ENCODE measurements at regions not wholly inside any gene's neighbourhood (a gene's known extent, or its start where the extent isn't known, plus 50 kb on each side); places are given as distances from the start of the nearest gene placed in this dataset.

DNA sequence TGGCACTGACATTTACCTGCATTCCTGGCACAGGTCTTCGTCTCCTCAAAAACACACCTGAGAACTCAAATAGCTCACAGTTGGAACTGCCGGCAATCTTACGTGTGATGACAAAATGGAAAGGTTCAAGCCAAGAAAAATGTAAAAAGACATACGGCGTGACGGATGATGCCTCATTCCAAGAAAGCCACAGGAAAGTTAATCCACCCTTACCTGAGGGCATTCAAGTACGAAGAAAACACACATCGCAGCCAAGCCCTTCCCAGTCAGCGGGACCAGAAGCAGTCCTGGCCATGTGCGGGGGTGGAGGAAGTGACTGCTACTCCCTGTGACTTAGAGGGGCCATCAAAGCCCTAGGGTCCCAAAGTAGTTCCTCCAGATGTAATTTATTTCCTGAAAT, 986.3 kb upstream of the CELF4 start:
- 49 to 67% methylated on average over 10 of the region's 10 CpGs for WGBS, 2 donors
- no peaks in the 10 kb centered on the region for H3K9me3 ChIP-seq (ENCODE audit: control insufficient read depth in 2 of 2, insufficient read depth in 1 of 2, low read depth in 1 of 2, low read length in 1 of 2)
- no peaks in the 10 kb centered on the region for H3K36me3 ChIP-seq (ENCODE audit: control insufficient read depth in 2 of 2, insufficient read depth in 2 of 2, low read length in 1 of 2)
- H3K4me1 ChIP-seq (ENCODE audit: control insufficient read depth in 2 of 2, insufficient read depth in 2 of 2, low read length in 1 of 2): no peaks in the 10 kb centered on the region
- no peaks in the 10 kb centered on the region for H3K27me3 ChIP-seq (ENCODE audit: control insufficient read depth in 1 of 2, insufficient read depth in 2 of 2, low read length in 2 of 2)
- no peak overlapping the region for H3K27ac ChIP-seq (ENCODE audit: low read depth in 2 of 2, low read length in 1 of 2)
- H3K4me3 ChIP-seq (ENCODE audit: low read depth in 1 of 2, low read length in 2 of 2): no peak overlapping the region

DNA sequence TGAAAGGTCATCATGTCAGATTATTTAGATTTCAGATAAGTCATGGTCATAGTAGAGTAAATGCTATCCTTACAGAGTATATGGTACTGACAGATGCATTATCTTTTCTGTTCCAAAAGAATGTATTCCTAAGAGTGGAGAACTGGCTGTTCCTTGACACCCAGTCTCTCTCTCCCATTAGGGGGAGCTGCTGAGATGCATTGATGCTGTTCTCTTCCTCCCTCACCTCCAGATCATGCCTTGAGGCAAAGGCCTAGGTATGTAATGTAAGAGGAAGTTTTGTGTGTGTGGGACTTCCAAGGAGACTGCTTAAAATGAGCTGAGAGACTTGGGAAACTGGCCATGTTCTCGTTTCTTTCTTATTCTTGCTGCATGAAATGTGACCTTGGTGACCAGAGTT, 979.5 kb upstream of the CELF4 start:
- 49 to 59% methylated on average over 1 of the region's 1 CpG for WGBS, 2 donors
- Histone ChIP-seq H3K4me1 (ENCODE audit: control insufficient read depth in 2 of 2, insufficient read depth in 2 of 2, low read length in 1 of 2) (no peaks in the 10 kb centered on the region), H3K9me3 (ENCODE audit: control insufficient read depth in 2 of 2, insufficient read depth in 1 of 2, low read depth in 1 of 2, low read length in 1 of 2) (no peaks in the 10 kb centered on the region), H3K27ac (ENCODE audit: low read depth in 2 of 2, low read length in 1 of 2) (no peak overlapping the region), H3K4me3 (ENCODE audit: low read depth in 1 of 2, low read length in 2 of 2) (no peak overlapping the region), H3K27me3 (ENCODE audit: control insufficient read depth in 1 of 2, insufficient read depth in 2 of 2, low read length in 2 of 2) (no peaks in the 10 kb centered on the region), H3K36me3 (ENCODE audit: control insufficient read depth in 2 of 2, insufficient read depth in 2 of 2, low read length in 1 of 2) (no peaks in the 10 kb centered on the region)

DNA sequence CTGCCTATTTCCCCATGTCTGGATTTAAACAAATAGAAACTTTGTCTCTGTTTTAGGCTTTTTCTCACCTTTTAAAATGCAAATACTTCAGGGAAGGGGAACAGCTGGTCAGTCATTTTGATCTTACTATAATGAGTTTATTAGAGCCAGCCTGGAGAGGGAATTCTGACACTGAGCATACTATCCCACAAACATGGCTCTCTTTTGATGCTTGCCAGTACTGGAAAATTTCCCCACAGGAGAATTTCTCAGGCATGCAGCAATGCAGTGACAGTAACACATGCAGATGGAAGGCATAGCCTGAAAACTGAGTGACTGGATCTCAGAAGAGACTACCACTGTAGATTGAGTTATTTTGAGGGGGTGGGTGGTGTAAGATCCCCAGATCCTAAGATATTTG, 974.3 kb upstream of the CELF4 start:
- no peak overlapping the region for H3K4me3 ChIP-seq (ENCODE audit: low read depth in 1 of 2, low read length in 2 of 2)
- H3K36me3 ChIP-seq (ENCODE audit: control insufficient read depth in 2 of 2, insufficient read depth in 2 of 2, low read length in 1 of 2): no peaks in the 10 kb centered on the region
- no peaks in the 10 kb centered on the region for H3K27me3 ChIP-seq (ENCODE audit: control insufficient read depth in 1 of 2, insufficient read depth in 2 of 2, low read length in 2 of 2)
- no peak overlapping the region for H3K27ac ChIP-seq (ENCODE audit: low read depth in 2 of 2, low read length in 1 of 2)
- no peaks in the 10 kb centered on the region for H3K9me3 ChIP-seq (ENCODE audit: control insufficient read depth in 2 of 2, insufficient read depth in 1 of 2, low read depth in 1 of 2, low read length in 1 of 2)
- H3K4me1 ChIP-seq (ENCODE audit: control insufficient read depth in 2 of 2, insufficient read depth in 2 of 2, low read length in 1 of 2): no peaks in the 10 kb centered on the region

DNA sequence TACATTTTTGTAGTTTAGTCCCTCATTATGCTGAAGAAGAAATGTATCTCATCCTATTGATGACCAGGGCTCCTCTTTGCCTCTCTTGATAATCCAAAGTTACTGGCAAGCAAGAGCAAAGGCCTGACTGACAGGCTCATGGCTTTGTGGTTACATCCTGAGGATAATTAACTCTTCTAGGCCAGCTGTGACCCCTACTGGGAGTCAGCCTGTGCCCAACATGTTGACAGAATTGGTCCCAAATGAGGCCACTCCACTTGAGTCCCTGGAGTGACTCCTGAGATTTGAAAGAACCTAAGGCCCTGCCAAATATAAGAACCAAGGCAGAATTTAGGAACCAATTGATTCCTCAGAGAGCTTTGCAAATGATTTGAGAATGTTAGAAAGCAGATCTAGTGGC, 973.8 kb upstream of the CELF4 start:
- Histone ChIP-seq H3K4me1 (ENCODE audit: control insufficient read depth in 2 of 2, insufficient read depth in 2 of 2, low read length in 1 of 2) (no peaks in the 10 kb centered on the region), H3K27me3 (ENCODE audit: control insufficient read depth in 1 of 2, insufficient read depth in 2 of 2, low read length in 2 of 2) (no peaks in the 10 kb centered on the region), H3K9me3 (ENCODE audit: control insufficient read depth in 2 of 2, insufficient read depth in 1 of 2, low read depth in 1 of 2, low read length in 1 of 2) (no peaks in the 10 kb centered on the region), H3K27ac (ENCODE audit: low read depth in 2 of 2, low read length in 1 of 2) (no peak overlapping the region), H3K36me3 (ENCODE audit: control insufficient read depth in 2 of 2, insufficient read depth in 2 of 2, low read length in 1 of 2) (no peaks in the 10 kb centered on the region), H3K4me3 (ENCODE audit: low read depth in 1 of 2, low read length in 2 of 2) (no peak overlapping the region)

DNA sequence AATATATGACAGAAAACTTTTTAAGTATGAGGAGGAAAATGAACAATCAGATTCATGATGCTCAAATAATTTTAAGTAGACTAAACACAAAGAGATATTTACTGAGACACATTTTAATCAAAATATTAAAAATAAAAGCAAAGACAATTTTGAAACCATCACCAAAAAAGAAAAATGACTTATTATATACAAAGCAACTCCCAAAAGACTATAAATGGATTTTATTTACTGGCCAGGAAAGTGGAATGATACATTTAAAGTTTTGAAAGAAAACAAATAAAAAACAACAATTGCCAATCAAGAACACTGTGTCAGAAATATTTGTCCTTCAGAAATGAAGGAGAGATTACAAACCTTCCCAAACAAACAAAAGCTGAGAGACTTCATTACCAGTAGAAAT, 968.5 kb upstream of the CELF4 start:
- Histone ChIP-seq H3K9me3 (ENCODE audit: control insufficient read depth in 2 of 2, insufficient read depth in 1 of 2, low read depth in 1 of 2, low read length in 1 of 2) (peaks cover 3% of the 10 kb centered on the region in 2 donors), H3K27me3 (ENCODE audit: control insufficient read depth in 1 of 2, insufficient read depth in 2 of 2, low read length in 2 of 2) (no peaks in the 10 kb centered on the region), H3K27ac (ENCODE audit: low read depth in 2 of 2, low read length in 1 of 2) (no peak overlapping the region), H3K4me1 (ENCODE audit: control insufficient read depth in 2 of 2, insufficient read depth in 2 of 2, low read length in 1 of 2) (no peaks in the 10 kb centered on the region), H3K36me3 (ENCODE audit: control insufficient read depth in 2 of 2, insufficient read depth in 2 of 2, low read length in 1 of 2) (no peaks in the 10 kb centered on the region), H3K4me3 (ENCODE audit: low read depth in 1 of 2, low read length in 2 of 2) (no peak overlapping the region)

DNA sequence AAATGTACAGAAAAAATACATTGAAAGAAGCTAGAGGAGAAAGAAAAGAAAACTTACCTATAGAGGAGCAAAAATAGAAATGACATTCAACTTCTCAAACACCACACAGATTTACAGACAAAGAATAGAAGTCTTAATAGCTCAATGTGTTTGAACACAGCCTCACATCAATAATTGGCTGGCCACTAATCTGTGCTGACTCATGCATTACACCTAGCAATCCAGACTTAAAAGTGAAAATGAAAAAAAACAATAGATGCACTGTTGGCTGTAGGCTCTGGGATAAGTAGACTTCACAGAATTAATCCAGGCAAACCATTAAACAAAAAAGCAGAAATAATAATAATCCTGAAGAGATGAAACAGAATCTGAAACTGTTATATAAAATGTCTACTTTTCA, 961.3 kb upstream of the CELF4 start:
- no peak overlapping the region for H3K4me3 ChIP-seq (ENCODE audit: low read depth in 1 of 2, low read length in 2 of 2)
- no peak overlapping the region for H3K27ac ChIP-seq (ENCODE audit: low read depth in 2 of 2, low read length in 1 of 2)
- no peaks in the 10 kb centered on the region for H3K9me3 ChIP-seq (ENCODE audit: control insufficient read depth in 2 of 2, insufficient read depth in 1 of 2, low read depth in 1 of 2, low read length in 1 of 2)
- no peaks in the 10 kb centered on the region for H3K4me1 ChIP-seq (ENCODE audit: control insufficient read depth in 2 of 2, insufficient read depth in 2 of 2, low read length in 1 of 2)
- no peaks in the 10 kb centered on the region for H3K27me3 ChIP-seq (ENCODE audit: control insufficient read depth in 1 of 2, insufficient read depth in 2 of 2, low read length in 2 of 2)
- H3K36me3 ChIP-seq (ENCODE audit: control insufficient read depth in 2 of 2, insufficient read depth in 2 of 2, low read length in 1 of 2): no peaks in the 10 kb centered on the region

DNA sequence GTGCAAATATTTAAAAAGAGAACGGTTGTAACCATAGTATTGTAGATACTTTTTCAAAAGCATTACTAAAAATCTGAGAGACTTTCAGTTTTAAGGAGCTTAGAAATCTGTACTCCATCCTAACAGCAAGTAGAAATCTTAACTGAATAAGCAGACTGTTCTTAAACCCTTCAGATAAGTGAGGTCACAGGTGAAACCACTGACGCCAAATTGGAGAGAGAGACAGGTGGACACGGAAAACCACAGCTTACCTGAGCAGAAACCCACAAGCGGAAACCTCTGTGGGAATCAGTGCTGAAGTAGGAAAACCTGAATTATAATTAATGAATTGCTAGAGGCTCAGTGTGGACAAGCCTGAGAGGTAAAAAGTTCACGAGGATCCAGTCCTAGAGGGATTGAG, 959.4 kb upstream of the CELF4 start:
- H3K27ac ChIP-seq (ENCODE audit: low read depth in 2 of 2, low read length in 1 of 2): no peak overlapping the region
- WGBS, 2 donors: 68 to 70% methylated on average over 5 of the region's 5 CpGs
- H3K36me3 ChIP-seq (ENCODE audit: control insufficient read depth in 2 of 2, insufficient read depth in 2 of 2, low read length in 1 of 2): no peaks in the 10 kb centered on the region
- H3K4me1 ChIP-seq (ENCODE audit: control insufficient read depth in 2 of 2, insufficient read depth in 2 of 2, low read length in 1 of 2): no peaks in the 10 kb centered on the region
- no peak overlapping the region for H3K4me3 ChIP-seq (ENCODE audit: low read depth in 1 of 2, low read length in 2 of 2)
- H3K9me3 ChIP-seq (ENCODE audit: control insufficient read depth in 2 of 2, insufficient read depth in 1 of 2, low read depth in 1 of 2, low read length in 1 of 2): no peaks in the 10 kb centered on the region
- no peaks in the 10 kb centered on the region for H3K27me3 ChIP-seq (ENCODE audit: control insufficient read depth in 1 of 2, insufficient read depth in 2 of 2, low read length in 2 of 2)

DNA sequence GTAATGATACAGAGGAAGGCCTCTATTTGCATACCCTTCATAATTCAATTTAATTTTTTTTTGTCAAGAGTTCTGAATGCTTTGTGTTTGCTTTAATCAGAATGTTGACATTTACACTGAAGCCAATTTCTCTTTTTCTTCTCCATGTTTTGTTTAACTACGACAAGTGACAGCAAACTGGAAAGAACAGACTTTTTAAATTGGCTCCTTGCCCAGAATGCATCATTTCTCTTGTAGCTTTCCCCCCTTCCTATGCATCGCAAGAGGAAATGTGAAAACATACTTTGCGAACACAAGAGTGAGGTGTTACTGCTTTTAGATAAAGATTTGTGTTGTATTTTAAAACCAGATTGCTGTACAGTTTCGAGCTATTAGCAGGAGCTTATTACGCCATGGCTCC, 955.2 kb upstream of the CELF4 start:
- 57 to 62% methylated on average over 5 of the region's 5 CpGs for WGBS, 2 donors
- no peaks in the 10 kb centered on the region for H3K27me3 ChIP-seq (ENCODE audit: control insufficient read depth in 1 of 2, insufficient read depth in 2 of 2, low read length in 2 of 2)
- H3K4me3 ChIP-seq (ENCODE audit: low read depth in 1 of 2, low read length in 2 of 2): no peak overlapping the region
- no peaks in the 10 kb centered on the region for H3K4me1 ChIP-seq (ENCODE audit: control insufficient read depth in 2 of 2, insufficient read depth in 2 of 2, low read length in 1 of 2)
- H3K36me3 ChIP-seq (ENCODE audit: control insufficient read depth in 2 of 2, insufficient read depth in 2 of 2, low read length in 1 of 2): no peaks in the 10 kb centered on the region
- no peak overlapping the region for H3K27ac ChIP-seq (ENCODE audit: low read depth in 2 of 2, low read length in 1 of 2)
- H3K9me3 ChIP-seq (ENCODE audit: control insufficient read depth in 2 of 2, insufficient read depth in 1 of 2, low read depth in 1 of 2, low read length in 1 of 2): no peaks in the 10 kb centered on the region

DNA sequence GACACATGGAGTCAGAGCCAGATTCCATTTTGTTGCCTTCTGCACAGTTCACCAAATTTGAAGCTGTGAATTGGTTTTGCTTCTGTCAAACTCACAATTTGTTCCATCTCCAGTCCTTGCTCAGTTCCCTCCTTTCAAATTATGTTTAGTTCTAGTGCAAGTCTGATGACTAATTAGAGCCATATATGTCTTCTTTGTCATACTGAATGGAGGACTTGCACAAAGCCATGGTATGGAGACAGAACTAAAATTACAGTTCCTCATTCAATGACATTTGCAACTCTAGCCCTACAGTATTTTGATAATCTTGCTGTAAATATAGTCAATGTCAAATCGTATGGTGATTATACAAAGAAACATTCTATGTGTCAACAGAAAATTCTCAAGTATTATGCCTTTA, 936.9 kb upstream of the CELF4 start:
- H3K9me3 ChIP-seq (ENCODE audit: control insufficient read depth in 2 of 2, insufficient read depth in 1 of 2, low read depth in 1 of 2, low read length in 1 of 2): no peaks in the 10 kb centered on the region
- no peaks in the 10 kb centered on the region for H3K27me3 ChIP-seq (ENCODE audit: control insufficient read depth in 1 of 2, insufficient read depth in 2 of 2, low read length in 2 of 2)
- no peaks in the 10 kb centered on the region for H3K4me1 ChIP-seq (ENCODE audit: control insufficient read depth in 2 of 2, insufficient read depth in 2 of 2, low read length in 1 of 2)
- H3K4me3 ChIP-seq (ENCODE audit: low read depth in 1 of 2, low read length in 2 of 2): no peak overlapping the region
- no peak overlapping the region for H3K27ac ChIP-seq (ENCODE audit: low read depth in 2 of 2, low read length in 1 of 2)
- H3K36me3 ChIP-seq (ENCODE audit: control insufficient read depth in 2 of 2, insufficient read depth in 2 of 2, low read length in 1 of 2): no peaks in the 10 kb centered on the region
- WGBS, 2 donors: 68 to 75% methylated on average over 1 of the region's 1 CpG

DNA sequence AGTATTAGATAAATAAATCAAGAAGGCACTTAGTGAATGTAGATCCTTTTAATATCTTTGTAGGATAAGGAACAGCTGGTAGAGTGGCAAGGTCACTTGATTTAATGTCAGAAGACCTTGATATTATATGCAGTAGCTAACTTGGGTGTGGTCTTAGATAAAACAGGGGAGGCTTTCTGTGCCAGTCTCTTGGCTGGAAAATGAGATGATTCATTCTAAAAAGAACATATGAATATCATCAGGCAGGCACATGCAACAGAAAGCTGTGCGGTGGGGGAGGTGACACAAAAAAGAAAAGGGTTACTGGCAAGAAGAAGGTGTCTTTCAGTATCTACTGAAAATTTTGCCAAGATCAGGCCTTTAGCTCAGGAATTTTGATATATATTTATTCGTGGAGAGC, 931.7 kb upstream of the CELF4 start:
- no peak overlapping the region for H3K27ac ChIP-seq (ENCODE audit: low read depth in 2 of 2, low read length in 1 of 2)
- 34 to 52% methylated on average over 2 of the region's 2 CpGs for whole genome bisulfite sequencing, 2 donors
- H3K4me3 ChIP-seq (ENCODE audit: low read depth in 1 of 2, low read length in 2 of 2): no peak overlapping the region
- no peaks in the 10 kb centered on the region for H3K4me1 ChIP-seq (ENCODE audit: control insufficient read depth in 2 of 2, insufficient read depth in 2 of 2, low read length in 1 of 2)
- no peaks in the 10 kb centered on the region for H3K9me3 ChIP-seq (ENCODE audit: control insufficient read depth in 2 of 2, insufficient read depth in 1 of 2, low read depth in 1 of 2, low read length in 1 of 2)
- no peaks in the 10 kb centered on the region for H3K27me3 ChIP-seq (ENCODE audit: control insufficient read depth in 1 of 2, insufficient read depth in 2 of 2, low read length in 2 of 2)
- H3K36me3 ChIP-seq (ENCODE audit: control insufficient read depth in 2 of 2, insufficient read depth in 2 of 2, low read length in 1 of 2): no peaks in the 10 kb centered on the region

Measured in esophagus (tissue), 2 donors.